ENCODE measurements at regions not wholly inside any gene's neighbourhood (a gene's known extent, or its start where the extent isn't known, plus 50 kb on each side); places are given as distances from the start of the nearest gene placed in this dataset.

- TF ChIP-seq HMGXB4 (CRISPR knock-in tag; IDR thresholded peaks at IDR 0.05): no peak
- TF ChIP-seq NR2C2 (CRISPR knock-in tag; IDR thresholded peaks at IDR 0.05): no peak
- TF ChIP-seq, protein P1, sequence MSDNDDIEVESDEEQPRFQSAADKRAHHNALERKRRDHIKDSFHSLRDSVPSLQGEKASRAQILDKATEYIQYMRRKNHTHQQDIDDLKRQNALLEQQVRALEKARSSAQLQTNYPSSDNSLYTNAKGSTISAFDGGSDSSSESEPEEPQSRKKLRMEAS (CRISPR knock-in tag; IDR thresholded peaks at IDR 0.05): no peak
- no peak for TF ChIP-seq CTCF (IDR thresholded peaks at IDR 0.05)
- no peak for TF ChIP-seq NFYB (CRISPR knock-in tag; conservative IDR thresholded peaks at IDR 0.05; ENCODE audit: low read depth)
- TF ChIP-seq, protein P2, sequence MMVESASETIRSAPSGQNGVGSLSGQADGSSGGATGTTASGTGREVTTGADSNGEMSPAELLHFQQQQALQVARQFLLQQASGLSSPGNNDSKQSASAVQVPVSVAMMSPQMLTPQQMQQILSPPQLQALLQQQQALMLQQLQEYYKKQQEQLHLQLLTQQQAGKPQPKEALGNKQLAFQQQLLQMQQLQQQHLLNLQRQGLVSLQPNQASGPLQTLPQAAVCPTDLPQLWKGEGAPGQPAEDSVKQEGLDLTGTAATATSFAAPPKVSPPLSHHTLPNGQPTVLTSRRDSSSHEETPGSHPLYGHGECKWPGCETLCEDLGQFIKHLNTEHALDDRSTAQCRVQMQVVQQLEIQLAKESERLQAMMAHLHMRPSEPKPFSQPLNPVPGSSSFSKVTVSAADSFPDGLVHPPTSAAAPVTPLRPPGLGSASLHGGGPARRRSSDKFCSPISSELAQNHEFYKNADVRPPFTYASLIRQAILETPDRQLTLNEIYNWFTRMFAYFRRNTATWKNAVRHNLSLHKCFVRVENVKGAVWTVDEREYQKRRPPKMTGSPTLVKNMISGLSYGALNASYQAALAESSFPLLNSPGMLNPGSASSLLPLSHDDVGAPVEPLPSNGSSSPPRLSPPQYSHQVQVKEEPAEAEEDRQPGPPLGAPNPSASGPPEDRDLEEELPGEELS (CRISPR knock-in tag; IDR thresholded peaks at IDR 0.05): no peak
- TF ChIP-seq ZBTB43 (CRISPR knock-in tag; IDR thresholded peaks at IDR 0.05): no peak
- TF ChIP-seq ZNF121 (CRISPR knock-in tag; IDR thresholded peaks at IDR 0.05): no peak
These were observed 125.2 kb upstream of the SNX19 start for GRCh38 chr11:131041331-131042040.
